ENCODE measurements at regions not wholly inside any gene's neighbourhood (a gene's known extent, or its start where the extent isn't known, plus 50 kb on each side); places are given as distances from the start of the nearest gene placed in this dataset.
"Not testable (repeated sequence)": the region's sequence is repeated elsewhere in the genome, so short reads cannot be mapped to it uniquely, and the experiment has no call there.

DNA sequence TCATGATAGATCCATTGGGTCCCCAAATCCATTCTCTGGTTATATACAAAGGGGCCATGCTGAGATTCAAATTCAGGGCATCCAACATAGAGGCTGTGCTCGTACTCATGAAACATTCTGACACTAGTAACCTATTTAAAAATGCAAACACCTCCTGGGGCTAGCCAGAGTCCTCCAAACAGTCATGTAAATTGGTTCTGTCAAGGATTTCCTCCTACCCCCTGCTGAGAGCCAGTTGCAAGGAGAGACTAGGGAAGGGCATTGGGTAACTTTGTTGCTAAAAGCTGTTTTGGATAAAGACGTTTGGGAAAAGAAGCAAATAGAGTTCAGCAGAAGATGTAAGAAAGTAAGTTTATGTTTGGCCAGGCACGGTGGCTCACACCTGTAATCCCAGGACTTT is 81.6 kb upstream of the FRG2C start:
- H3K27ac Mint-ChIP-seq (ENCODE audit: low read depth); ATAC-seq (replicated peaks; ENCODE audit: extremely low read depth, poor library complexity, severe bottlenecking); H3K4me3 Mint-ChIP-seq; H3K4me1 Mint-ChIP-seq; DNase-seq (ENCODE audit: low spot score in 2 of 2); H3K36me3 Mint-ChIP-seq (ENCODE audit: insufficient read depth); H3K9me3 Mint-ChIP-seq: not testable (repeated sequence)
- peaks cover 37% of the 10 kb centered on the region for H3K27me3 Mint-ChIP-seq

DNA sequence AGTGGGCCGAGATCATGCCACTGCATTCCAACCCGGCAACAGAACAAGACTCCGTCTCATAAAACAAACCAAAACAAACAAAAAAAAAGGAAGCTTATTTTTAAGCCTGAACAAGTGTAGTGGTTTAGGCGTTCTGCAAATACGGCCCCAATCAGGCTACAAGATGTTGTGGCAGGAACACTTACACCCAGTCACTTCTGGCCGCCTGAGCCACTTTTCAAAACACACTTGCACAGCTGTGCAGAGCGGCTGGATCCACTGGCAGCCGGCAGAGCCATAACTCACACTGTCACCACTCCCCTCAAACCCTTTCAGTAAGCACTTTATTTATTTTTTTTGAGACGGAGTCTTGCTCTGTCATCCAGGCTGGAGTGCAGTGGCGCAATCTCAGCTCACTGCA is 81.0 kb upstream of the FRG2C start:
- not testable (repeated sequence) for H3K9me3 Mint-ChIP-seq, H3K4me1 Mint-ChIP-seq

DNA sequence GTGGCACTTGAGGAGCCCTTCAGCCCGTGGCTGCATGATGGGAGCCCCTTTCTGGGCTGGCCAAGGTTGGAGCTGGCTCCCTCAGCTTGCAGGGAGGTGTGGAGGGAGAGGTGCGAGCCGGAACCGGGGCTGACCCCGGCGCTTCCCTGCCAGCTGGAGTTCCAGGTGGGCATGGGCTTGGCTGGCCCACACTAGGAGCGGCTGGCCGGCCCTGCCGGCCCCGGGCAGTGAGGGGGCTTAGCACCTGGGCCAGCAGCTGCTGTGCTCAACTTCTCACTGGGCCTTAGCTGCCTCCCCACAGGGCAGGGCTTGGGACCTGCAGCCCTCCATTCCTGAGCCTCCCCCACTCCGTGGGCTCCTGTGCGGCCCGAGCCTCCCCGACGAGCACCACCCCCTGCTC is 76.4 kb upstream of the FRG2C start:
- H3K27me3 Mint-ChIP-seq; H3K4me1 Mint-ChIP-seq; H3K4me3 Mint-ChIP-seq; ATAC-seq (replicated peaks; ENCODE audit: extremely low read depth, poor library complexity, severe bottlenecking); H3K27ac Mint-ChIP-seq (ENCODE audit: low read depth); H3K9me3 Mint-ChIP-seq; H3K36me3 Mint-ChIP-seq (ENCODE audit: insufficient read depth); DNase-seq (ENCODE audit: low spot score in 2 of 2): not testable (repeated sequence)

More for the DNA sequence above, 81.0 kb upstream of the FRG2C start:
- H3K27me3 Mint-ChIP-seq, result peaks cover 37% of the 10 kb centered on the region
- DNase-seq (ENCODE audit: low spot score in 2 of 2); H3K4me3 Mint-ChIP-seq; H3K27ac Mint-ChIP-seq (ENCODE audit: low read depth); ATAC-seq (replicated peaks; ENCODE audit: extremely low read depth, poor library complexity, severe bottlenecking); H3K36me3 Mint-ChIP-seq (ENCODE audit: insufficient read depth): not testable (repeated sequence)

DNA sequence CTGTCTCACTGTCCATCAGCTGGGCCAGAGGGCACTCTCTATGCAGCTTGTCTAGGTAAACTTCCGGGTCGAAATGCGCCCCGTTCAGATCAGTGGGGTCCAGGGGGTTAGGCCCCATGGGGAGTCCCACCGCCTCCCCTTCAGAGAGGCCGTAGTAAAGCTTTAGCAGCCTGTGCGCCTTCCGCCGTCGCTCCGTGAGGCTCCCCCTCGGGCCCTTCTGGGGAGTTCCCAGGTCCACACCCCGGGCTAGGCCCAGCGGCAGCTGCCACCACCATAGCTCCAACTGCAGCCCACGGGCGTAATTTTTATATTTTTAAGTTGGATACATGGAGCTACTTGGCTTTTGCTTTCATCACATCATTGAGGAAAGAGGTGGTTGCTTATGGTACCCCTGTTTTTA is 73.7 kb upstream of the FRG2C start:
- H3K27me3 Mint-ChIP-seq; ATAC-seq (replicated peaks; ENCODE audit: extremely low read depth, poor library complexity, severe bottlenecking); DNase-seq (ENCODE audit: low spot score in 2 of 2); H3K4me3 Mint-ChIP-seq; H3K4me1 Mint-ChIP-seq; H3K9me3 Mint-ChIP-seq; H3K36me3 Mint-ChIP-seq (ENCODE audit: insufficient read depth); H3K27ac Mint-ChIP-seq (ENCODE audit: low read depth): not testable (repeated sequence)

DNA sequence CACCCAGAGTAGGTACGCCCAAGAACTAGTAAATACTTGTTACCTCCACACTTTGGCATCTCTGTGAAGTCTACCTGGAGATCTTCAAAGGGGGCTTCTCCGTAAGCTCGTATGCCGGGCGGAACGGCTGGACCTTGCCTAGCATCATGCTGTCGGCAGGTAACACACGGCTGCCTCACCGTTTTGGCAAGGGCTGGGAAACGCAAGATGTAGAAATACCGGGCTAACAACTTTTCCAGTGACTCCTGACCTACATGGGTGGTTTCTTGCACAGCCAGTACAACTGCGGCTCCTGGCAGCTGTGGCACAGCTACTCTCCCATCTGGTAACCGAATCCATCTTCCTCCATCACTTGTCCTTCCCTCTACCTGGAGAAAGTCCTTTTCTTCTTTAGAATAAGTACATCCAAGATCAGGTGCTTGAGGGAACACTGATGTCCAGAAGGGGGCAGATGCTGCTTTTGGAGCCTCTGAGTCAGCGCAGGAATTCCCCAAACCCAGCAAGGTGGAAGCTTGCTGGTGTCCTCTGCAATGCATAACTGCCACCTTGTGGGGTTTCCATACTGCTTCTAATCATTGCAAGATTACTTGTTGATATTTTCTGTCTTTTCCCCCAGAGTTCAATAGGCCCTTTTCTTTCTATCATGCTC is 59.7 kb upstream of the FRG2C start:
- DNase-seq (ENCODE audit: low spot score in 2 of 2); ATAC-seq (replicated peaks; ENCODE audit: extremely low read depth, poor library complexity, severe bottlenecking); H3K27me3 Mint-ChIP-seq; H3K27ac Mint-ChIP-seq (ENCODE audit: low read depth); H3K9me3 Mint-ChIP-seq; H3K4me3 Mint-ChIP-seq; H3K36me3 Mint-ChIP-seq (ENCODE audit: insufficient read depth); H3K4me1 Mint-ChIP-seq: not testable (repeated sequence)

DNA sequence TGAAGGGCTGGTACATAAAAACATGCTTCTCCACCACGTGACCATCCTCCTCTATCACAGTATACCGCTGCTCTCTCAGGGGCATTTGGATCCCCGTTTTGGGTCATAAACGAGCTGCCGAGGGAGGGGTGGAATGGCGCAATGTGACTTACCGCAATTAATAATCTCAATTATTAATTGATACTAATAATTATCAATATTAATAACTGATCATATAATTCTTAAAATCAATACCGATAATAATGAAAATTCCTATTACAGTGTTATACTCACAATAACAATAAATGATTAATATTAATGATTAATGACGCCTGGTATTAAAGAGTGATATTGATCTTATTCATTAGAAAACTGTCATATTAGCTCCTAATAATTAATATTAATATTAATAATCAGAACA is 56.1 kb upstream of the FRG2C start:
- H3K9me3 Mint-ChIP-seq; H3K4me3 Mint-ChIP-seq; ATAC-seq (replicated peaks; ENCODE audit: extremely low read depth, poor library complexity, severe bottlenecking); H3K27me3 Mint-ChIP-seq; H3K27ac Mint-ChIP-seq (ENCODE audit: low read depth); H3K4me1 Mint-ChIP-seq; H3K36me3 Mint-ChIP-seq (ENCODE audit: insufficient read depth); DNase-seq (ENCODE audit: low spot score in 2 of 2): not testable (repeated sequence)

DNA sequence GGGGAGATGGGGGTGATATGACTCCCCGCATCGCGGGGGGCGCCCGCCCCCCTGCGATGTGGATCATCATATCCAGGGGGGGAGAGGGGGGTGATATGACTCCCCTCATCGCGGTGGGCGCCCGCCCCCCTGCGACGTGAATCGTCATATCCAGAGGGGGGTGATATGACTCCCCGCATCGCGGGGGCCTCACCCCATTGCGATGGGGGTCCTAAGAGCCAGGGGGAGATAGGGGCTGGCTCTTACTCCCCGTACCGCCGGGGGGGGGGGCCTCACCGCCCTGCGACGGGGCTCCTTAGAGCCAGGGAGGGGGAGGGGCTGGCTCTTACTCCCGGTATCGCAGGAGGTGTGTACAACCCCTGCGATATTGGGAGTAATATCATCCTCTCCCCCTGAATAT is 54.5 kb upstream of the FRG2C start:
- not testable (repeated sequence) for DNase-seq (ENCODE audit: low spot score in 2 of 2); H3K36me3 Mint-ChIP-seq (ENCODE audit: insufficient read depth); H3K4me3 Mint-ChIP-seq; H3K4me1 Mint-ChIP-seq; H3K27me3 Mint-ChIP-seq; ATAC-seq (replicated peaks; ENCODE audit: extremely low read depth, poor library complexity, severe bottlenecking); H3K9me3 Mint-ChIP-seq; H3K27ac Mint-ChIP-seq (ENCODE audit: low read depth)

DNA sequence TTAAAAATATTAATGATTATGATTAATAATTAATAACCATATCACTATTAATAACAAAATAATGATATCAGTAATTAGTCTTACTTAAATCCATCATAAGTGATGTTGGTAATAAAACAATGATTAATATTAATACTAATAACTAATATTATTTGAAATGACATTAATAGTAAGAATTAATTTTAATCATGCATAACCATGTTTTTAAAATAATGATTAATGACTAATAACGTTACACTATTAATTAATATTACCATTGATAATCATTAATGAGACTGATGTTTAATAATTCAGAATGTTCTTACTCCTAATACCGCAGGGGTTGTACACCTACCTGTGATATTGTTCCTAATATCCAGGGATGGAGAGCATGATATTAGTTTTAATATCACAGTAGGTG is 53.4 kb upstream of the FRG2C start:
- no peak for DNase-seq (ENCODE audit: low spot score in 2 of 2)
- peaks cover 7% of the 10 kb centered on the region for H3K27me3 Mint-ChIP-seq
- no peak overlapping the region for H3K4me3 Mint-ChIP-seq
- no peaks in the 10 kb centered on the region for H3K4me1 Mint-ChIP-seq
- H3K36me3 Mint-ChIP-seq (ENCODE audit: insufficient read depth), result peaks cover 2% of the 10 kb centered on the region
- H3K9me3 Mint-ChIP-seq, result peaks cover 5% of the 10 kb centered on the region
- no peak overlapping the region for H3K27ac Mint-ChIP-seq (ENCODE audit: low read depth)
- no peak for ATAC-seq (replicated peaks; ENCODE audit: extremely low read depth, poor library complexity, severe bottlenecking)

DNA sequence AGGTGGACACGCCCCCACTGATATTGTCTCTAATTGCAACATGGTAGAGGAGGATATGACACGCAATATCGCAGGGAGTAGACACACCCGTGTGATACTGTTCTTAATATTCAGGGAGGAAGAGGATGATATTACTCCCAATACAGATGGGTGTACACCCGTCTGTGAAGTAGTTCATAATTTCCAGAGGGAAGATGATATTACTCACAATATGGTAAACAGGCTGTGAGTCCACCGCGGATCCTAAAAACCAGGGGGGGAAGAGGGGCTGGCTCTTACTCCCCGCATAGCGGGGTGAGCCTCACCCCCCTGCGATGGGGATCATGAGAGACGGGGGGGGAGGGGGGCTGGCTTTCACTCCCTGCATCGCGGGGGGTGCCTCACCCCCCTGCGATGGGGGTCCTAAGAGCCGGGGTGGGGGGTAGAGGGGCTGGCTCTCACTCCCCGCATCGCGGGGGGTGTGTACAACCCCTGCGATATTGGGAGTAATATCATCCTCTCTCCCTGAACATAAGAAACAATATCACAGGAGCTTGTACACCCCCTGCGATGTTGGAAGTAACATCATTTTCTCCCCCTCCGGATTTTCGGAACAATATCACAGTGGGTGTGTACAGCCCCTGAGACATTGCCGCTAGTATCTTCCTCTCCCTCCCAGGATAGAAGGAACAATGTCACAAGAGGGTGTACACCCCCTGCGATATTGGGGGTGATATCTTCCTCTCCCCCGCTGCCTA is 52.2 kb upstream of the FRG2C start:
- not testable (repeated sequence) for ATAC-seq (replicated peaks; ENCODE audit: extremely low read depth, poor library complexity, severe bottlenecking)

More for the DNA sequence above, 52.2 kb upstream of the FRG2C start:
- not testable (repeated sequence) for H3K27ac Mint-ChIP-seq (ENCODE audit: low read depth); H3K4me1 Mint-ChIP-seq; H3K9me3 Mint-ChIP-seq; H3K36me3 Mint-ChIP-seq (ENCODE audit: insufficient read depth); H3K27me3 Mint-ChIP-seq; DNase-seq (ENCODE audit: low spot score in 2 of 2); H3K4me3 Mint-ChIP-seq
